GM10266 (cell line): ENCODE measurements at regions not wholly inside any gene's neighbourhood (a gene's known extent, or its start where the extent isn't known, plus 50 kb on each side); places are given as distances from the start of the nearest gene placed in this dataset.
"Not testable (repeated sequence)": the region's sequence is repeated elsewhere in the genome, so short reads cannot be mapped to it uniquely, and the experiment has no call there.

Experiments used
- DNase-seq: peaks from one replicate; pipeline ENCODE4 v3.0.0; 2012; ENCODE audit errors: extremely low spot score
- TF ChIP-seq, protein P1 (sequence below): IDR thresholded peaks from 2 replicates; pipeline ENCODE4 v1.5.1; 2012; ENCODE audit warnings: mild to moderate bottlenecking, low read depth; ENCODE audit not compliant: control insufficient read depth, insufficient read depth; ENCODE audit errors: missing control alignments

- no peak for DNase-seq
- TF ChIP-seq, protein P1, sequence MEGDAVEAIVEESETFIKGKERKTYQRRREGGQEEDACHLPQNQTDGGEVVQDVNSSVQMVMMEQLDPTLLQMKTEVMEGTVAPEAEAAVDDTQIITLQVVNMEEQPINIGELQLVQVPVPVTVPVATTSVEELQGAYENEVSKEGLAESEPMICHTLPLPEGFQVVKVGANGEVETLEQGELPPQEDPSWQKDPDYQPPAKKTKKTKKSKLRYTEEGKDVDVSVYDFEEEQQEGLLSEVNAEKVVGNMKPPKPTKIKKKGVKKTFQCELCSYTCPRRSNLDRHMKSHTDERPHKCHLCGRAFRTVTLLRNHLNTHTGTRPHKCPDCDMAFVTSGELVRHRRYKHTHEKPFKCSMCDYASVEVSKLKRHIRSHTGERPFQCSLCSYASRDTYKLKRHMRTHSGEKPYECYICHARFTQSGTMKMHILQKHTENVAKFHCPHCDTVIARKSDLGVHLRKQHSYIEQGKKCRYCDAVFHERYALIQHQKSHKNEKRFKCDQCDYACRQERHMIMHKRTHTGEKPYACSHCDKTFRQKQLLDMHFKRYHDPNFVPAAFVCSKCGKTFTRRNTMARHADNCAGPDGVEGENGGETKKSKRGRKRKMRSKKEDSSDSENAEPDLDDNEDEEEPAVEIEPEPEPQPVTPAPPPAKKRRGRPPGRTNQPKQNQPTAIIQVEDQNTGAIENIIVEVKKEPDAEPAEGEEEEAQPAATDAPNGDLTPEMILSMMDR, result no peak
Measured at GRCh38 chr7:68888971-68889385, 709.3 kb upstream of the AUTS2 start.

DNA sequence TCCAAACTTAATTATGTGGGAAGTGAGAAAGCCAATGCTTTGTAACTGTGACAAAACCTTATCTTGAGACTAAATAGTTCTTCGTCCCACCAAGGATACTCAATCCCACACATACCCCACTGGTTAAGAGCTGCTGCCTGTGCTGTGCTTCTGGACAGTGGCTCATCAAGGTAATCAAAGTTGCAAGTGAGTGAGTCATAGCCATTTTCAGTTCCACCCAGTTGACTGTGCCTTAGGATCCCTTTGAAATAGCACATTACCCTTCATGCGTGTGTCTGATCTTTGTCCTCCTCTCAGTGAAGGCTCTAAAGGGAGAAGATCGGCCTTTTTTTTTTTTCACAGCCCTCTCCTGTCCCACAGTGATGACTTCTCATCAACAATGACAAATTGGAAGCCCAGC is 706.0 kb upstream of the AUTS2 start:
- TF ChIP-seq, protein P1, result no peak
- no peak for DNase-seq

- TF ChIP-seq, protein P1, result no peak
- DNase-seq, result no peak
Measured at GRCh38 chr7:68893411-68893810, 704.9 kb upstream of the AUTS2 start.

- not testable (repeated sequence) for DNase-seq
Measured at GRCh38 chr7:68899156-68899555, 699.1 kb upstream of the AUTS2 start.

DNA sequence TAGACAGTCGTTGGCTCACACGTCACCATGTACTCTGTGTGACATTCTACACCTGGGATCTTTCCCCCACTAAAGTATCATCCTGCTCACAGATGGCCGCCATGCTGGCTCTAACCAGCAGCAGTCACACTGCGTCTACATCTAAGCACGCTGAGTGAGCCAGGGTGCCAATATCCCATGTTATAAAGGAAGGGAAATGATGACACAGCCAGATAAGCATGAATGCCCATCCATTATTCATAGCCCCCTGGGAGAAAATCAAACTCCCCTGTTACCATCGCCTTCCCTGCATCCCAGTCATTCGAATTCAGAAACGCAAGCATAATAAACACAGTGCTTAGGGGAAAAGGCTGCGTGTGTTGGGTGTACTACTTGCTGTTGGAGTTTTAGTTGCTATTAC is 698.2 kb upstream of the AUTS2 start:
- DNase-seq, result no peak
- TF ChIP-seq, protein P1, result no peak

DNA sequence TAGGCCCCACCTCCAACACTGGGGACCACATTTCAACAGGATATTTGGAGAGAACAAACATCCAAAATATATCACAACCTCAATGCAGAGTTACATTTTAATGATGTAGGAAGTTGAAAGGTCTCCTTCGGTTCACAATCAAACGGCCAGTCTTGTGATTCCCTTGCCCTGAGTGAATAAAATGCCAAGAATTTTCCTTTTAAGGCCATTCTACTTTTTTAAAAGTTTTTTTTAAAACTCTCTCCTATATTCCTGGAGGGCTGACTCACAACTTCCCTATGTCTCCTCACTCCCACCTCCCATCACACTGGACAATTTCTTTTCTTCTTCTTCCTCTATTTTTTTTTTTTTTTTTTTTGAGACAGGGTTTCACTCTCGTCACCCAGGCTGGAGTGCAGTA is 693.6 kb upstream of the AUTS2 start:
- TF ChIP-seq, protein P1, result no peak
- no peak for DNase-seq

- TF ChIP-seq, protein P1, result no peak
Measured at GRCh38 chr7:68911754-68912153, 686.5 kb upstream of the AUTS2 start.

GRCh38 chr7:68914006-68914405 is 684.3 kb upstream of the AUTS2 start:
- TF ChIP-seq, protein P1, result no peak
- DNase-seq, result no peak

More at GRCh38 chr7:68911754-68912153, 686.5 kb upstream of the AUTS2 start:
- DNase-seq, result no peak
